ENCODE measurements at regions not wholly inside any gene's neighbourhood (a gene's known extent, or its start where the extent isn't known, plus 50 kb on each side); places are given as distances from the start of the nearest gene placed in this dataset.

DNA sequence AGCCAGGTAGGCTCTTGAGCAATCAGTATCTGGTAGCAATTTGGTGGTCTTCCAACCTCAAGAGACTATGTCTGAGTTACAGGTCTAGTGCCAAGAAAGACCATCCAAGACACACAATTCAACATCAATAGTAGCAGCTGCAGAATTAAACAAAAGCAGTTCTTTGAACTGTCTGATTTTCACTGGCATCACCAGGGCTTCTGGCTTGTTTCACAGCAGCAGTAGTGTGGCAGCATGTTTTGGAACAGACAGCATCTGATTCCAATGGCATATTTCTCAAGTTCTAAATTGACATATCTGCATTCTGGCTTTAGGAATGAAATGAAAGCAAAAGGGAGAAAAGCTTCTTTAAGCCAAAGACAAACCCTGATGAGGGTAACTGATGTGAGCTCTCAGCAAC lies 334.7 kb upstream of the PRMT6 start:
- no peak overlapping the region for H3K27ac ChIP-seq
- TF ChIP-seq, protein P1, sequence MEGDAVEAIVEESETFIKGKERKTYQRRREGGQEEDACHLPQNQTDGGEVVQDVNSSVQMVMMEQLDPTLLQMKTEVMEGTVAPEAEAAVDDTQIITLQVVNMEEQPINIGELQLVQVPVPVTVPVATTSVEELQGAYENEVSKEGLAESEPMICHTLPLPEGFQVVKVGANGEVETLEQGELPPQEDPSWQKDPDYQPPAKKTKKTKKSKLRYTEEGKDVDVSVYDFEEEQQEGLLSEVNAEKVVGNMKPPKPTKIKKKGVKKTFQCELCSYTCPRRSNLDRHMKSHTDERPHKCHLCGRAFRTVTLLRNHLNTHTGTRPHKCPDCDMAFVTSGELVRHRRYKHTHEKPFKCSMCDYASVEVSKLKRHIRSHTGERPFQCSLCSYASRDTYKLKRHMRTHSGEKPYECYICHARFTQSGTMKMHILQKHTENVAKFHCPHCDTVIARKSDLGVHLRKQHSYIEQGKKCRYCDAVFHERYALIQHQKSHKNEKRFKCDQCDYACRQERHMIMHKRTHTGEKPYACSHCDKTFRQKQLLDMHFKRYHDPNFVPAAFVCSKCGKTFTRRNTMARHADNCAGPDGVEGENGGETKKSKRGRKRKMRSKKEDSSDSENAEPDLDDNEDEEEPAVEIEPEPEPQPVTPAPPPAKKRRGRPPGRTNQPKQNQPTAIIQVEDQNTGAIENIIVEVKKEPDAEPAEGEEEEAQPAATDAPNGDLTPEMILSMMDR (IDR thresholded peaks at IDR 0.05), result no peak
- no peak for TF ChIP-seq ZFX (IDR thresholded peaks at IDR 0.05; ENCODE audit: borderline replicate concordance)

DNA sequence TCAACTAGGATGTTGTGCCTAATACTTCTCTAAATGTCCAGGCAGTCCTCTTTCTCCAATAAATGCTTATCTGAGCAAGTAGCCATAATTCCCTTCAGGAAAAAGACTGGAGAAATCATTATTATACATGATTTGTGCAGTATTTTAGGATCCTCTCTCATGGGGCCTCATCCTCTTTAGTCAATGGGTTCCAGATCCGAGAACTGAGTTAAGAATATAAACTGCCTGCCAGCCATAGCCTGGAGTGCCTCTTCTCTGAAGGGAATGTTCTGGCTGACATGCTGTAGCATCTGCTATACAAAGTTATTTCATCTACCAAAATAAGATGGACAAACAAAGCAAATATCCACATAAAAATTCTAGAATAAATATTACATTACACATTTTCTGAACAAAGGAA lies 334.0 kb upstream of the PRMT6 start:
- TF ChIP-seq ZFX (IDR thresholded peaks at IDR 0.05; ENCODE audit: borderline replicate concordance), result no peak
- TF ChIP-seq, protein P1 (IDR thresholded peaks at IDR 0.05), result no peak
- no peak overlapping the region for H3K27ac ChIP-seq

DNA sequence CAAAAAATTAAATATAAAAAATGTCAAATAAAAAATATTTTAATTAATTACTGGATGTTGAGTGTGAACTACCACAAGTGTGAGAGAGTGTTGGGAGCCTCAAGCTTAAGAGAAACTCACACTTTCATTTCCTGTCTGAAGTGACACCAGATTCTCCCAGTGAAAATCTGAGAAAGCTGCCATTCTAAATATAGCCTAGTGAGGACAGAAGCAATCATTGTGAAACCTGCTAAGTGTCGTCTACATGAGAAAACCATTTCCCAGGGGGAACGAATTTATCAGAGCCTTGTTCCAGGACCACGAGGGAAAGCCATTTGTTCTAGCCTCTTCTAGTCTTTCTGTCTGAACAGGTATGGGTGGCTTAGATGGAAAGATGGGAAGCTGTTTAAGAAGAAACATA lies 329.3 kb upstream of the PRMT6 start:
- H3K27ac ChIP-seq, result no peak overlapping the region
- TF ChIP-seq, protein P1 (IDR thresholded peaks at IDR 0.05), result no peak
- TF ChIP-seq ZFX (IDR thresholded peaks at IDR 0.05; ENCODE audit: borderline replicate concordance), result no peak

DNA sequence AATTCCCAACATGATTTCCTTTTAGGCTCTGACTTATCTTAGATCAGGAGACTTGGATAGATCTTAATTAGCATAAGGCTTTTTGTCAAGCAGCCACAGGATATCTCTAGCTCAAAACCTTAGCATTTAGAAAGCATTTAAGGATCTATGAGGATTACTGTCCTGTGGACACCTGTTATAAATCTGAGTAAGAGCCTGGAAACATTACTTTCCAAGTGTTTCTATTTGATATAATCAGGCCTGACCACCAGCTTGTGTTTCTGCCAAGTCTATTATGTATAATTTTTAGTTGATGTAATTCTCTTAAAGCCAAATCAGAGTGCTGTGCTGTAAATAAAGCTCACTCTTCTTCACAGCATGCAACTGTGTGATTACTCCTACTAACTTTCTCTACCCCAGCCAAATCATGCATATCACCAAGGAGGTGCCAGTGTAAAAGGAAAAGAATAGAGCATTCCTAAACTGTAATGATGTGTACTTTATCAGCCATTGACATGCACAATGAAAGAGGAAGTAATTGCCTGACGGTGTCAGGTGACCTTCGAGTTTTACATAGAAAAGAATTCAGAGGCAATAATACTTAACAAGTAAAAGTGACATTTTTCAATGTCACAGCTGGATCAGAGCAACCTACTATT lies 309.9 kb upstream of the PRMT6 start:
- no peak overlapping the region for H3K27ac ChIP-seq

DNA sequence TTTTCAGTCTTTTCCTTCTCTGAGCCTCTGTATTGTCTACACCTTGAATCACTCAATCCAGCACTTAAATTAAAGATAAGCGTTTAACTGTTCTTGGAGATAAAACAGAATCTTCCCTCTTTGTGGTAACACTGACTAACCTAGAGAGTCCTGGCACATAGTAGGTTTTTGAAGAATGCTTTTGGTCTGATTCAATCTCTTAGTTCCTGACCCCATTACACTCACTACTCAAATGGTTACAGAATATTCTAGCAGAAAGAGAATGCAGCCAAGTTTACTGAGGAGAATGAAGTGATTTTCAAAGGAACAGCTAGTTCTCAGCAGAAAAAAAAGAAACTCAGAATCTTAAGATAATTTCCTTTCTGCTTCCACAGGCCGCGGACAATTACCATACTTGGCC lies 309.2 kb upstream of the PRMT6 start:
- TF ChIP-seq, protein P1 (IDR thresholded peaks at IDR 0.05), result no peak
- no peak for TF ChIP-seq ZFX (IDR thresholded peaks at IDR 0.05; ENCODE audit: borderline replicate concordance)
- H3K27ac ChIP-seq, result no peak overlapping the region

More for the DNA sequence above, 309.9 kb upstream of the PRMT6 start:
- TF ChIP-seq ZFX (IDR thresholded peaks at IDR 0.05; ENCODE audit: borderline replicate concordance), result no peak
- TF ChIP-seq, protein P1 (IDR thresholded peaks at IDR 0.05), result no peak

DNA sequence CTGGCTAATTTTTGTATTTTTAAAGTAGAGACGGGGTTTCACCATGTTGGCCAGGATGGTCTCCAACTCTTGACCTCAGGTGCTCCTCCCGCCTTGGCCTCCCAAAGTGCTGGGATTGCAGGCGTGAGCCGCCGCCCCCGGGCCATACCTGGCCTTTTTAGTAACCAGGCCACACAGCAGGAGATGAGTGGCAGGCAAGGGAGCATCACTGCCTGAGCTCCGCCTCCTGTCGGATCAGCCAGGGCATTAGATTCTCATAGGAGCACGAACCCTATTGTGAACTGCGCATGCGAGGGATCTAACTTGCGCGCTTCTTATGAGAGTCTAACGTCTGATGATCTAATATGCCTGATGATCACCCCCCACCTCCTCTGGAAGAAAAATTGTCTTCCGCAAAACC lies 308.7 kb upstream of the PRMT6 start:
- H3K27ac ChIP-seq, result no peak overlapping the region
- TF ChIP-seq, protein P1 (IDR thresholded peaks at IDR 0.05), result no peak
- TF ChIP-seq ZFX (IDR thresholded peaks at IDR 0.05; ENCODE audit: borderline replicate concordance), result no peak

DNA sequence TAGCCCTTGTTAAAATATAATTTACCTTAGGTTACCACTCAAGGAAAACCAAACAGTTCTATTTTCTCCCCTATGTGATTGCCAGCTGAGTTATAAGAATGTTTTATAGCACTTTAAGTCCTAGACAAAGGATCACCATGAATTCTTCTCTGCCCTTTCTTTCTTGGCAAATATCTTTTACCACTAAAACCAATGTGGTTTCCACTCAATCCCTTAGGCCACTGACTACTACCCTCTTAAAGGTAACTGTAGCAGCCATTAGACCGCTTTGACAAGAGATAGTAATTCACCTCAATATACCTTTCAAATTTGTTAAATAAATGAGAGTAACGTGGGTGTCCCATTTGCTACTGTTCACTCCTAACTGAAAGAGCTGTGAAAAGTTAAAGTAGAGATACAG lies 307.9 kb upstream of the PRMT6 start:
- H3K27ac ChIP-seq, result no peak overlapping the region
- TF ChIP-seq, protein P1 (IDR thresholded peaks at IDR 0.05), result no peak
- TF ChIP-seq ZFX (IDR thresholded peaks at IDR 0.05; ENCODE audit: borderline replicate concordance), result no peak
